HG02610 (cell line): ENCODE measurements at regions not wholly inside any gene's neighbourhood (a gene's known extent, or its start where the extent isn't known, plus 50 kb on each side); places are given as distances from the start of the nearest gene placed in this dataset.

Experiments used
- ATAC-seq: cut with Tn5 transposase; IDR thresholded peaks from one replicate; pipeline ENCODE4 v1.9.1; 2021; ENCODE audit warnings: mild to moderate bottlenecking, moderate library complexity; ENCODE audit not compliant: unreplicated experiment

DNA sequence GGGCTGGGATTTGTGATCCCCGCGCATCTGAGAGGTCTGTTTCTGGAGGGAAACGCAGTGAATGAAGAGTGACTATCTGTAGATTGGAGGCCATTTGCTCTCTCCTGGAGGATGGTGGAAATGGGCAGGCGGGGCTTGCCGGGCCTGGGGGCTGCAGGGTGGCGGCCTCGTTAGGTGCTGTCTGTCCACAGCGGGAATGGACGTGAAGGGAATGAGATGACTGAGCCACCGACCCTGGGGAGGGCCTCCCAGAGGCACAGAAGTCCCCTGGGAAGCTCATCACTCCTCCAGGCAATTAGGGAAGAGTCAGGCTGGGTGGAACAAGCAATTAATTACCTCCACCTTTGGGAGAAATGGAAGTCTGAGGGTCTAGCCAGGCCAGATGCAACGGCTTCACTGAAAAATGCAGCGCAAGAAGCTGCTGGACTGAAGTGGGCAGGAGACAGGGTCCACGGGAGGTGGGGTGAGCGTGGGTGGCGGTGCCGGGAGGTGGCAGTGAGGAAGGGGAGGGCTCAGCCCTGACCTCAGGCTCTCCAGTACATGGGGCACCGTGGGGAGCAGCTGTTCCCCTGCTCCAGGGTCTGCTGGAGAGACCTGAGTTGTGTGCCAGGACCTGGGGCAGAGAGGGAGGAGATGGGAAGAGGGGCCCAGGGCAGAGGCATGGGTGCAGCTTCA lies 524.5 kb downstream of the BRD1 start:
- no peak for ATAC-seq

DNA sequence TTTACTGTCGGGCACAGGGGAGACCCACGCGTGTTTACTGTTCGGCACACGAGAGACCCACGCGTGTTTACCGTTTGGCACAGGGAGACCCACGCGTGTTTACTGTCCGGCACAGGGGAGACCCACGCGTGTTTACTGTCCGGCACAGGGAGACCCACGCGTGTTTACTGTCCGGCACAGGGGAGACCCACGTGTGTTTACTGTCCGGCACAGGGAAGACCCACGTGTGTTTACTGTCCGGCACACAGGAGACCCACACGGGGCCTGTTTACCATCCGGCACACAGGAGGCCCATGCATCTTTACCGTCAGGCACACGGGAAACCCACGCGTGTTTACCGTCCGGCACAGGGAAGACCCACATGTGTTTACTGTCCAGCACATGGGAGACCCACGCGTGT lies 525.1 kb downstream of the BRD1 start:
- no peak for ATAC-seq

DNA sequence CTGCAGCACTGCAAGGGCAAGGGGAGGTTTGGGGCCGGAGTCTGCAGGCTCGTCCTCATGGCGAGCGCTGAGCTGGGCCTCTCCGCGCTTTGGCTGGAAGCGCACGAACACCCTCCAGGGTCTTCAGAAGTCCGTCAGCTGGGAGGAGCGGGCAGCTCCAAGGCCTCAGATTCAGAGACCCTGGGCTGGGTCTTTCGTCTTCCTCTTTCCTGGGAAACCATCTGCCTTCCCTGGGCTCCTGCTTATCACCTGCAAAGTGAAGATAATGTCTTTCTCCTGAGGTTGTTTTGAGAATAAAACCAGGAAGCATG lies 525.6 kb downstream of the BRD1 start:
- no peak for ATAC-seq

- no peak for ATAC-seq
These were observed 526.1 kb downstream of the BRD1 start for GRCh38 chr22:49301398-49302149.

- ATAC-seq, result no peak
These were observed 526.7 kb downstream of the BRD1 start for GRCh38 chr22:49300951-49301397.

- no peak for ATAC-seq
These were observed 527.4 kb downstream of the BRD1 start for GRCh38 chr22:49300241-49300640.

GRCh38 chr22:49299821-49300231 lies 527.8 kb downstream of the BRD1 start:
- ATAC-seq, result no peak

- ATAC-seq, result no peak
These were observed 528.6 kb downstream of the BRD1 start for GRCh38 chr22:49298834-49299750.

- ATAC-seq, result no peak
These were observed 529.6 kb downstream of the BRD1 start for GRCh38 chr22:49297871-49298721.

GRCh38 chr22:49297286-49297870 lies 530.3 kb downstream of the BRD1 start:
- no peak for ATAC-seq

GRCh38 chr22:49296561-49296960 lies 531.1 kb downstream of the BRD1 start:
- ATAC-seq, result no peak

DNA sequence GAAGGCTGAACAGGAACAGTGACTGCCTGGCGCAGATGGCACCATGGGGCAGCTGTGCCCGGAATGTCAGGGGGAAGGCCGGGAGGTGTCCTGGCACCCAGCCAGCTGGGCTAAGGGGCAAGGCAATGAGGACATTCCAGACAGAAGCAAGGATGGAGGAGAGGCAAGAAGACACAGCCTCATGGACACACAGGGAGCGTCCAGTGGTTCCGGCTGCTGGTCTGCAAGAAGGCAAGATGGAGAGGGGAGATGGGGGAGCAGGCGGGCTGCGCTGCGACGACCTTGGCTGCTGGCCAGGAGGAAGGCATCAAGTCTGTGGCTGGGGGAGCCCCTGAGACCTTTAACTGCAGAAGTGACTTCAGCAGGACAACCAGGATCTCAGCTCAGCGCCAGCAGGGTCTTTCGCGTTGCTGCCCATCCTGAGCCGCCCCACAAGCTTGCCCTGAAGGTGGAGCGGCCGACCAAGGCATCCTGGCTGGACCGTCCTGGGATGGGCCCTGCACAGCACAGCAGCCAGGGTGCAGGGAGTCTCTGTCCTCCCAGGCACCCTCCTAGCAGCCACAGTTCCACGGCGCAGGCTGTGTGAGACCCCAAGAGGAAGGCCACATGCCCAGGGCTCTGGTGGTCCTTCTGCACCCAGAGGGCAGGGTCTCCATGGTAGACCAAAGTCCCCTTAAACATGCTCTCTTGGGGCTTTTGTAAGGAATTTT lies 531.7 kb downstream of the BRD1 start:
- ATAC-seq, result no peak

- no peak for ATAC-seq
These were observed 532.3 kb downstream of the BRD1 start for GRCh38 chr22:49295465-49295743.

- no peak for ATAC-seq
These were observed 532.8 kb downstream of the BRD1 start for GRCh38 chr22:49294656-49295464.

DNA sequence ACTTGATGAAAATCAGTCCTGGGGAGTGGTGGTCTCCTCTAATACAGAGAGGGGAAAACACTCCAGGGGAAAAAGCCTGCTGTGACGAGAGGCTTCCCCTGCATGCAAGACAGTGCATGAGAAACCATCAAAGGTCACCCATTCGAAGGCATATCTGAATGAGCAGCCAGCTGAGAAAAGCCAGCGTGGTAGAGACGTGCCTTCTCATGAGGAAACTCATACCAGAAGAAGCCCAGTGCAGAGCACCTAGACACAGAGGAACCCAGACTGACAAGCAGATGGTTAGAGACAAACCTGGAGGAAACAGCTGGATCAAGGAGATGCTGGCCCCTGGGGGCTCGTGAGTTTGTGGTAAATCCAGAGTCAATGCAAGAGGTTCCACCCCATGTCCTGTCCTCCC lies 534.8 kb downstream of the BRD1 start:
- ATAC-seq, result no peak

GRCh38 chr22:49291781-49292180 lies 535.9 kb downstream of the BRD1 start:
- ATAC-seq, result no peak

GRCh38 chr22:49291169-49291568 lies 536.5 kb downstream of the BRD1 start:
- no peak for ATAC-seq

DNA sequence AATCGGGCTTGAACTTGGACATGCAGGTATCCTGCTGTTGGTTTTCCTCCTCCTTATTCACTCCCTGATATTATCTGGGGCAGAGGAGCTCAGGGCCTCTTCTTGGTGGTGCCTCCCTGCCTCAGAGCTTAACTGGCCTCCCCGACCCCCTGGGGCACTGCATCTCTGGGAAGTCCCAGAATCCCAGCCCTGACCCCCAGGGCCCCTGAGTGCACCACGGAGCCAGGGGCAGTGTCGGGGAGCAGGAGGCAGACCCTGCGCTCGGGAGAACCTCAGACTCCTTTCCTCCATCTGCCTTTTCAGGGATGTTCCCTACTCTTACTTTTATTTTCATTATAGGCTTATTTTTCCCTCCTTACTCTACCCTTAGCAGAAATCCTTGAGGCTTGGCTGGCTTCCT lies 537.0 kb downstream of the BRD1 start:
- ATAC-seq, result no peak
